ENCODE measurements at regions not wholly inside any gene's neighbourhood (a gene's known extent, or its start where the extent isn't known, plus 50 kb on each side); places are given as distances from the start of the nearest gene placed in this dataset.
"Not testable (repeated sequence)": the region's sequence is repeated elsewhere in the genome, so short reads cannot be mapped to it uniquely, and the experiment has no call there.

- not testable (repeated sequence) for DNase-seq
Measured at GRCh38 chr21:7743940-7744339, 2777.4 kb upstream of the TPTE start.

- not testable (repeated sequence) for DNase-seq
Measured at GRCh38 chr21:7744406-7745099, 2776.8 kb upstream of the TPTE start.

GRCh38 chr21:7745100-7745450 is 2776.3 kb upstream of the TPTE start:
- not testable (repeated sequence) for DNase-seq

- DNase-seq = not testable (repeated sequence)
Measured at GRCh38 chr21:7747964-7748363, 2773.4 kb upstream of the TPTE start.

- DNase-seq = not testable (repeated sequence)
Measured at GRCh38 chr21:7752611-7753010, 2768.8 kb upstream of the TPTE start.

GRCh38 chr21:7753380-7753877 is 2768.0 kb upstream of the TPTE start:
- DNase-seq = peak; percentile 8

GRCh38 chr21:7769985-7770384 is 2751.4 kb upstream of the TPTE start:
- not testable (repeated sequence) for DNase-seq

GRCh38 chr21:7774219-7774618 is 2747.2 kb upstream of the TPTE start:
- DNase-seq = not testable (repeated sequence)

GRCh38 chr21:7775327-7775984 is 2745.9 kb upstream of the TPTE start:
- peak; percentile 24 for DNase-seq

- DNase-seq = not testable (repeated sequence)
Measured at GRCh38 chr21:7776035-7776434, 2745.3 kb upstream of the TPTE start.

GRCh38 chr21:7776622-7777021 is 2744.8 kb upstream of the TPTE start:
- DNase-seq = not testable (repeated sequence)

GRCh38 chr21:7777289-7777688 is 2744.1 kb upstream of the TPTE start:
- DNase-seq = not testable (repeated sequence)

GRCh38 chr21:7787427-7788078 is 2733.8 kb upstream of the TPTE start:
- DNase-seq = not testable (repeated sequence)

GRCh38 chr21:7793797-7794196 is 2727.6 kb upstream of the TPTE start:
- DNase-seq = not testable (repeated sequence)

- not testable (repeated sequence) for DNase-seq
Measured at GRCh38 chr21:7797328-7797727, 2724.1 kb upstream of the TPTE start.

GRCh38 chr21:7798446-7798845 is 2722.9 kb upstream of the TPTE start:
- not testable (repeated sequence) for DNase-seq

- DNase-seq = not testable (repeated sequence)
Measured at GRCh38 chr21:7799697-7800096, 2721.7 kb upstream of the TPTE start.

- DNase-seq = not testable (repeated sequence)
Measured at GRCh38 chr21:7813475-7813874, 2707.9 kb upstream of the TPTE start.

GRCh38 chr21:7817013-7817412 is 2704.4 kb upstream of the TPTE start:
- DNase-seq = not testable (repeated sequence)

- not testable (repeated sequence) for DNase-seq
Measured at GRCh38 chr21:7819301-7819700, 2702.1 kb upstream of the TPTE start.

GRCh38 chr21:7825627-7826026 is 2695.8 kb upstream of the TPTE start:
- DNase-seq = not testable (repeated sequence)

- not testable (repeated sequence) for DNase-seq
Measured at GRCh38 chr21:7826174-7826573, 2695.2 kb upstream of the TPTE start.

GRCh38 chr21:7828260-7828659 is 2693.1 kb upstream of the TPTE start:
- DNase-seq = not testable (repeated sequence)

GRCh38 chr21:7829411-7829810 is 2692.0 kb upstream of the TPTE start:
- DNase-seq = not testable (repeated sequence)

All from activated T-cell treated with anti-CD3 and anti-CD28 coated beads, Interleukin-2, amount 50 U/mL, for 1 hour (primary cell).